ENCODE measurements at regions not wholly inside any gene's neighbourhood (a gene's known extent, or its start where the extent isn't known, plus 50 kb on each side); places are given as distances from the start of the nearest gene placed in this dataset.
"Not testable (repeated sequence)": the region's sequence is repeated elsewhere in the genome, so short reads cannot be mapped to it uniquely, and the experiment has no call there.

DNA sequence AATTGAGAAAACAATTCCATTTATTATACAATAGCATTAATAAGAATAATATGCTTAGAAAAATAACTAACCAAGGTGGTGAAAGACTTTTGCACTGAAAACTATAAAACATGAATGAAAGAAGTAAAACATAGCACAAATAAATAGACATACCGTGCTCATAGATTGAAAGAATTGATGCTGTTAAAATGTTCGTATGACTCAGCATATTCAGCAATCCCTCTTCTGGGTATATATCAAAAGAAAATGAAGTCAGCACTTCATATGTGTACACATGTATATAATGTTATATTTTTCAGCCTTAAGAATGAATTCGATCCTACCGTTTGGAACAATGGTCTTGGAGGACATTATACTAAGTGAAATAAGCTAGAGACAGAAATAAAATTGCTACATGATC lies 716.3 kb downstream of the GLUD2 start:
- H3K27me3 Mint-ChIP-seq (ENCODE audit: insufficient read depth) = no peaks in the 10 kb centered on the region
- no peaks in the 10 kb centered on the region for H3K36me3 Mint-ChIP-seq (ENCODE audit: low read depth)

DNA sequence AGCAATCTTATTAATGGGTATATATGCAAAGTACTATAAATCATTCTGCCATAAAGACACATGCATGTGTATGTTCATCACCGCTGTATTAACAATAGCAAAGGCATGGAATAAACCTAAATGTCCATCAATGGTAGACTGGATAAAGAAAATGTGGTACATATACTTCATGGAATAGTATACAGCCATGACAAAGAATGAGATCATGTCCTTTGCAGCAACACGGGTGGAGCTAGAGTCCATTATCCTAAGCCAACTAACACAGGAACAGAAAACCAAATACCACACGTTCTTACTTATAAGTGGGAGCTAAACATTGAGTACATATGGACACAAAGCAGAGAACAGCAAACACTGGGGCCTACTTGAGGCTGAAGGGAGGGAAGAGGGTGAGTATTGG lies 720.8 kb downstream of the GLUD2 start:
- not testable (repeated sequence) for H3K4me3 Mint-ChIP-seq; H3K27ac Mint-ChIP-seq; DNase-seq; H3K4me1 Mint-ChIP-seq (ENCODE audit: low read depth); H3K36me3 Mint-ChIP-seq (ENCODE audit: low read depth); H3K27me3 Mint-ChIP-seq (ENCODE audit: insufficient read depth); H3K9me3 Mint-ChIP-seq

More for the DNA sequence above, 716.3 kb downstream of the GLUD2 start:
- TF ChIP-seq, protein P1, sequence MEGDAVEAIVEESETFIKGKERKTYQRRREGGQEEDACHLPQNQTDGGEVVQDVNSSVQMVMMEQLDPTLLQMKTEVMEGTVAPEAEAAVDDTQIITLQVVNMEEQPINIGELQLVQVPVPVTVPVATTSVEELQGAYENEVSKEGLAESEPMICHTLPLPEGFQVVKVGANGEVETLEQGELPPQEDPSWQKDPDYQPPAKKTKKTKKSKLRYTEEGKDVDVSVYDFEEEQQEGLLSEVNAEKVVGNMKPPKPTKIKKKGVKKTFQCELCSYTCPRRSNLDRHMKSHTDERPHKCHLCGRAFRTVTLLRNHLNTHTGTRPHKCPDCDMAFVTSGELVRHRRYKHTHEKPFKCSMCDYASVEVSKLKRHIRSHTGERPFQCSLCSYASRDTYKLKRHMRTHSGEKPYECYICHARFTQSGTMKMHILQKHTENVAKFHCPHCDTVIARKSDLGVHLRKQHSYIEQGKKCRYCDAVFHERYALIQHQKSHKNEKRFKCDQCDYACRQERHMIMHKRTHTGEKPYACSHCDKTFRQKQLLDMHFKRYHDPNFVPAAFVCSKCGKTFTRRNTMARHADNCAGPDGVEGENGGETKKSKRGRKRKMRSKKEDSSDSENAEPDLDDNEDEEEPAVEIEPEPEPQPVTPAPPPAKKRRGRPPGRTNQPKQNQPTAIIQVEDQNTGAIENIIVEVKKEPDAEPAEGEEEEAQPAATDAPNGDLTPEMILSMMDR (IDR thresholded peaks at IDR 0.05) = no peak
- Mint-ChIP-seq H3K4me3 (no peak overlapping the region), H3K4me1 (ENCODE audit: low read depth) (no peaks in the 10 kb centered on the region), H3K9me3 (no peaks in the 10 kb centered on the region), H3K27ac (no peak overlapping the region)
- no peak for DNase-seq

- Mint-ChIP-seq H3K4me1 (ENCODE audit: low read depth) (no peaks in the 10 kb centered on the region), H3K27me3 (ENCODE audit: insufficient read depth) (peaks cover 1% of the 10 kb centered on the region; the same call in 1 of the 2 replicates), H3K4me3 (no peak overlapping the region), H3K36me3 (ENCODE audit: low read depth) (no peaks in the 10 kb centered on the region), H3K9me3 (no peaks in the 10 kb centered on the region), H3K27ac (no peak overlapping the region)
- DNase-seq = no peak
- TF ChIP-seq, protein P1 (IDR thresholded peaks at IDR 0.05) = no peak
These were observed 734.6 kb downstream of the GLUD2 start for GRCh38 chrX:121781991-121782390.

DNA sequence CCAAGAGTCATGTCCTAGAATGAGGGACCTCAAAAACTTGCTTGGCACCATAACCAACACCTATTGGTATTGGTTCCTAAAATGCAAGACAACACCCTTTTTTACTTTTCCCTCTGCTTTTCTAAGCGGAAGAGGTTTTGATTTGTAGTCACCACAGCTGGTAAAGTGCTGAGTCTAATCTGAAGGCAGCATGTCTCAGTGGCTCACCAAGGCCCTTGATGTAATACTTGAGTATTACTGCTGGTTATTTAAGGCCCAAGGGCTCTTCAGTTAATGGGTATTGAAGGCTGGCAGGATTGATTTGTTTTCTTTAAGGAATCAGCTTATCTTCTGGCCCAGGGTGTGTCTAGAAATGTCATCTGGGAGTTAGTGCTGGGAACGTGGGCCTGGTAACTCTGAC lies 735.1 kb downstream of the GLUD2 start:
- H3K36me3 Mint-ChIP-seq (ENCODE audit: low read depth) = no peaks in the 10 kb centered on the region
- no peaks in the 10 kb centered on the region for H3K4me1 Mint-ChIP-seq (ENCODE audit: low read depth)
- TF ChIP-seq, protein P1 (IDR thresholded peaks at IDR 0.05) = no peak
- no peak for DNase-seq
- no peak overlapping the region for H3K27ac Mint-ChIP-seq
- H3K27me3 Mint-ChIP-seq (ENCODE audit: insufficient read depth) = peaks cover 1% of the 10 kb centered on the region; the same call in 1 of the 2 replicates
- no peaks in the 10 kb centered on the region for H3K9me3 Mint-ChIP-seq
- no peak overlapping the region for H3K4me3 Mint-ChIP-seq

DNA sequence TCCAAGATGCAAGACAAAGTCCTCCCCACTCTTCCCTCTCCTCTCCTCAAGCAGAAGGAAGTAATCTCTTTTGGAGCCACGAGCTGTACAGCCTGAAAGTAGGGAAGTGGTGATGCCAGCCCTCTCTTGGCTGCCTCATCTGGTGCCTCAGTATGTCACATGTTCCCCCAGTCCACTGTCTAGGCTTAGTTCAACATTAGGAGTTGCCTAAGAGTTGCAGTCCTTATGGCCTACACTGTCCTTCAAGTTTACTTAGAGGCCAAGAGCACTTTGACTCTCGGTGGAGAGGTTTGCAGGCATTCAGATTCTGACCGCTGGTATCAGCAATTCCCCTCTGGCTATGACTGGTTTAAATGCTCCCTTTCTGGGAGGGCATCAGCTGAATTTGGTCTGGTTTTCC lies 735.6 kb downstream of the GLUD2 start:
- no peaks in the 10 kb centered on the region for H3K36me3 Mint-ChIP-seq (ENCODE audit: low read depth)
- TF ChIP-seq, protein P1 (IDR thresholded peaks at IDR 0.05) = no peak
- H3K9me3 Mint-ChIP-seq = no peaks in the 10 kb centered on the region
- no peak overlapping the region for H3K4me3 Mint-ChIP-seq
- no peaks in the 10 kb centered on the region for H3K4me1 Mint-ChIP-seq (ENCODE audit: low read depth)
- H3K27me3 Mint-ChIP-seq (ENCODE audit: insufficient read depth) = peaks cover 1% of the 10 kb centered on the region; the same call in 1 of the 2 replicates
- DNase-seq = no peak
- no peak overlapping the region for H3K27ac Mint-ChIP-seq

DNA sequence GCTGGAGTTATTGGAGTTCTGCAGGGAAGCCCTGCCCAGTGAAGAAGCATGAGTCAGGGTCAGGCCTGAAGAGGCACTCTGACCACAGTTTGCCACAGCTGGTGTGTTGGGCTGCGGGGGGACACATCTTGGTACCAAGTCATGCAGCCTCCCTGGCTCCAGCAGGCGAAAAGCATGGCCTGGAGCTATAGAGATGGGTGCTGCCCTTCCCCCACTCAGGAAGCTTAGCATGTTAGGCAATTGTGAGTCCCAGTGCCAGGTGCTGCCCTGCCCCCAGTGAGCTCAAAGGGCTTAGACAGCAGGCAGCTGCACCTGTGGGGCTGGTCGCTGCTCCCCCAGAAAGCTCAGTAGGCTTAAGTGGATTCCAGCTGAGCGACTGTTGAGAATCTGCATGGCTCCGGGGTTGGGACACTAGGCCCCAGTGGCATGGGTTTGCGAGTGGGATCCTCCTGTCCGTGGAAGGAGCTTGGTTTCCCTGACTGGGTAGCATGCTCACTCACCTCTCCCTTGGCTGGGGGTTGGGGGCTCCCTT lies 755.5 kb downstream of the GLUD2 start:
- TF ChIP-seq, protein P1 (IDR thresholded peaks at IDR 0.05) = no peak
- H3K27me3 Mint-ChIP-seq (ENCODE audit: insufficient read depth) = no peaks in the 10 kb centered on the region
- H3K4me1 Mint-ChIP-seq (ENCODE audit: low read depth) = no peaks in the 10 kb centered on the region
- no peak for DNase-seq
- no peaks in the 10 kb centered on the region; the same call in 1 of the 2 replicates for H3K9me3 Mint-ChIP-seq
- no peak overlapping the region for H3K27ac Mint-ChIP-seq
- no peaks in the 10 kb centered on the region for H3K36me3 Mint-ChIP-seq (ENCODE audit: low read depth)
- no peak overlapping the region for H3K4me3 Mint-ChIP-seq
